Left lobe of liver (tissue), 2 donors: ENCODE measurements at regions not wholly inside any gene's neighbourhood (a gene's known extent, or its start where the extent isn't known, plus 50 kb on each side); places are given as distances from the start of the nearest gene placed in this dataset.

ENCODE experiments used
- ATAC-seq: fragments of 200-7000 bp; cut with Tn5 transposase; one replicate; pipeline ENCODE4 v1.9.1; 2020; ENCODE audit warnings: mild to moderate bottlenecking, moderate library complexity
- DNase-seq: peaks from one replicate; pipeline ENCODE4 v3.0.0-alpha.2; 2020; ENCODE audit warnings: low spot score
- donor health status: DM: no; HTN: no; CAD: no; lungs with moderate emphysema.
- donor health status: DM: no; HTN: yes; CAD: no.

DNA sequence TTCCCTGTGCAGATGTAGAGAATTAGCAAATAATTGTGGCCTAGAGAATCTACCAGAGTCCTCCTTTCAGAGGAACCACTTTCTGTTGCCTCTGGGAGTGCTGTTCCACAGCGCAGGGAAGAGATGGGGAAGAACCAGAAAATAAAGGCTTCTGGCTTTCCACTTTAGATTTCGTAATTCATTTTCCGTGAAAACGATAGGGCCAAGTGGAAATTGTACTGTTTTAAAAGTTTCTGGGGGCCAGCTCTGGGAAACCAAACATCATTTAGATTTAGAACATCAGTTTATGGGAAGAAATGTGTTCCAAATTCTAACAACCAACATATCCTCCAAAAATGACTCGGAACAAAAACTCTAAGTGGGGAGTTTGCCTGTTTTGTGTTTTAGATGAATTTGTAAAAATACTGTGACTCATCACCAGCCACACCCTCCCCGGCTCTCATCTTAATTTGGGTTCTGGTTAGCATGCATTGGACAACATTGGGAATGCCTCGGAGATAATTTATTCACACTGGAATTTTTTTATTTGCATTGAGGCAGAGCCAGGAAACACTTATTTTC, 65.2 kb upstream of the LNX1 start:
- no peak for DNase-seq
- ATAC-seq: peak; percentile 59

- ATAC-seq (peak; percentile 45), DNase-seq (no peak)
These were observed 63.0 kb upstream of the LNX1 start for GRCh38 chr4:53654300-53654758.

GRCh38 chr4:53653484-53654053, 62.3 kb upstream of the LNX1 start:
- peak; percentile 87 for ATAC-seq
- DNase-seq: peak; percentile 69

GRCh38 chr4:53651156-53651735, 60.0 kb upstream of the LNX1 start:
- ATAC-seq (no peak), DNase-seq (no peak)

- DNase-seq (no peak), ATAC-seq (no peak)
These were observed 58.1 kb upstream of the LNX1 start for GRCh38 chr4:53649357-53649756.

- ATAC-seq (no peak), DNase-seq (no peak)
These were observed 56.3 kb upstream of the LNX1 start for GRCh38 chr4:53647547-53647946.

- DNase-seq: no peak
- ATAC-seq: no peak
These were observed 55.5 kb upstream of the LNX1 start for GRCh38 chr4:53646795-53647194.

- ATAC-seq: peak; percentile 71
- DNase-seq: peak; percentile 56
These were observed 53.8 kb upstream of the LNX1 start for GRCh38 chr4:53645108-53645507.

DNA sequence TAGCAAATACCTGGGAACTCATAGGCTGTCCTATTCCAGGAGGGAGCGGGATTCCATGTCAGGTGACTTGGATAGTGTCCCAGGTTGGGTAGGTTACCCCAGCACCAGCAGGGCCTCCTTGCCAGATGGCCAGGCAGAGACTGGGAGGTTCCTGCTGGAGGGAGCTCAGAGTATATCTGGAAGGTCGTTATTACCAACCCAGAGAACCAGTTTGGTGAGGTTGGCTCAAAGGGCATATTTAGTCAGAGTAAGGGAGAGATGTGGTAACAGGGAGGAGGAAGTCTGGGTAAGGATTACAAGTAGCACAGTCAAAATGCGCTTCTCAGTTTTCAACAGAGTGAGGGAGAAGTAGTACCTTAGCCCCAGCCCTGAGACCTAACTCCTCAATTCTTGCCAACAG, 53.3 kb upstream of the LNX1 start:
- DNase-seq: peak; percentile 92

More for the DNA sequence above, 53.3 kb upstream of the LNX1 start:
- ATAC-seq: peak; percentile 91
